Upper lobe of left lung (tissue), 4 donors: ENCODE measurements at regions not wholly inside any gene's neighbourhood (a gene's known extent, or its start where the extent isn't known, plus 50 kb on each side); places are given as distances from the start of the nearest gene placed in this dataset.

Experiments
- EP300 ChIP-seq, 4 donors: sonication (generic); formaldehyde crosslinking; IDR thresholded peaks; one replicate each; pipeline ENCODE4 v1.5.1; 2017; ENCODE audit warnings: antibody characterized with exemption in 4 of 4, control low read depth in 2 of 4
- POLR2A ChIP-seq, 4 donors: fragments of 450-650 bp; IDR thresholded peaks; one replicate each; pipeline ENCODE4 v1.5.1; 2016 to 2017; ENCODE audit warnings: antibody characterized with exemption in 4 of 4, mild to moderate bottlenecking in 2 of 4
- POLR2AphosphoS5 ChIP-seq, 2 donors: sonication (generic); formaldehyde crosslinking; IDR thresholded peaks; one replicate each; pipeline ENCODE4 v1.5.1; 2017; ENCODE audit warnings: antibody characterized with exemption in 2 of 2
- TF ChIP-seq, protein P1 (sequence below), 6 experiments: fragments of 450-650 bp in 4 of 6; fragments of 200-600 bp in 2 of 6; sonication (generic) in 2 of 6; IDR thresholded peaks; one replicate each; pipeline ENCODE4 v1.5.1; 2016 to 2019; ENCODE audit warnings: antibody characterized with exemption in 6 of 6

DNA sequence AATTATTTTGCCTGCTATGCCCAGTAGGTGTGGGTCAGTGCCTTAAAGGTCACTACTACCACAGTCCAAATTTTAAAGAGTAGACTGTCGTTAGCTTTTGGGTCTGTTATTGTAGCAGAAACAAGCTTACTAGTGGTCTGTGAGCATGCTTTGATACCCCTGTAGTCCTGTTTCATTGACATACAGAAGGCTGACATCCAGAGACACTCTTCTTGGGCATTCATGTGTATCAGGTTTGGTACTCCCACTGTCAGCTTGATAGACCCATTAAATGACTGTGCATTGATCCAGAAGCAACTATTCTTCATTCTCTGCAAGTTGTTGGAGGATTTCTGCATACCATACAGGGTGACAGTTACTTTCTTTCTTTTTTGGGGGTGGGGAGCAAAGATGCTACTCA is 884.4 kb upstream of the CELF2 start:
- no peak for TF ChIP-seq POLR2AphosphoS5 (IDR thresholded peaks at IDR 0.05)
- TF ChIP-seq, protein P1, sequence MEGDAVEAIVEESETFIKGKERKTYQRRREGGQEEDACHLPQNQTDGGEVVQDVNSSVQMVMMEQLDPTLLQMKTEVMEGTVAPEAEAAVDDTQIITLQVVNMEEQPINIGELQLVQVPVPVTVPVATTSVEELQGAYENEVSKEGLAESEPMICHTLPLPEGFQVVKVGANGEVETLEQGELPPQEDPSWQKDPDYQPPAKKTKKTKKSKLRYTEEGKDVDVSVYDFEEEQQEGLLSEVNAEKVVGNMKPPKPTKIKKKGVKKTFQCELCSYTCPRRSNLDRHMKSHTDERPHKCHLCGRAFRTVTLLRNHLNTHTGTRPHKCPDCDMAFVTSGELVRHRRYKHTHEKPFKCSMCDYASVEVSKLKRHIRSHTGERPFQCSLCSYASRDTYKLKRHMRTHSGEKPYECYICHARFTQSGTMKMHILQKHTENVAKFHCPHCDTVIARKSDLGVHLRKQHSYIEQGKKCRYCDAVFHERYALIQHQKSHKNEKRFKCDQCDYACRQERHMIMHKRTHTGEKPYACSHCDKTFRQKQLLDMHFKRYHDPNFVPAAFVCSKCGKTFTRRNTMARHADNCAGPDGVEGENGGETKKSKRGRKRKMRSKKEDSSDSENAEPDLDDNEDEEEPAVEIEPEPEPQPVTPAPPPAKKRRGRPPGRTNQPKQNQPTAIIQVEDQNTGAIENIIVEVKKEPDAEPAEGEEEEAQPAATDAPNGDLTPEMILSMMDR (IDR thresholded peaks at IDR 0.05) = no peak
- no peak for TF ChIP-seq POLR2A (IDR thresholded peaks at IDR 0.05)
- TF ChIP-seq EP300 (IDR thresholded peaks at IDR 0.05) = no peak
